ENCODE measurements at regions not wholly inside any gene's neighbourhood (a gene's known extent, or its start where the extent isn't known, plus 50 kb on each side); places are given as distances from the start of the nearest gene placed in this dataset.

GRCh38 chr1:118503752-118504151, 318.7 kb upstream of the SPAG17 start:
- TF ChIP-seq CTCF (IDR thresholded peaks at IDR 0.05) (no peak), POLR2A (IDR thresholded peaks at IDR 0.05) (no peak)
